HG02943 (cell line): ENCODE measurements at regions not wholly inside any gene's neighbourhood (a gene's known extent, or its start where the extent isn't known, plus 50 kb on each side); places are given as distances from the start of the nearest gene placed in this dataset.

ENCODE experiments used
- ATAC-seq: cut with Tn5 transposase; IDR thresholded peaks from one replicate; pipeline ENCODE4 v1.9.1; 2021; ENCODE audit warnings: mild to moderate bottlenecking, low read depth, moderate library complexity; ENCODE audit not compliant: unreplicated experiment

GRCh38 chr5:125823572-125823971 is 599.6 kb upstream of the GRAMD2B start:
- no peak for ATAC-seq

- no peak for ATAC-seq
Measured at GRCh38 chr5:125826214-125826613, 597.0 kb upstream of the GRAMD2B start.

GRCh38 chr5:125829349-125829748 is 593.9 kb upstream of the GRAMD2B start:
- ATAC-seq = no peak

- no peak for ATAC-seq
Measured at GRCh38 chr5:125833398-125833797, 589.8 kb upstream of the GRAMD2B start.

- no peak for ATAC-seq
Measured at GRCh38 chr5:125834438-125835115, 588.6 kb upstream of the GRAMD2B start.

- ATAC-seq = peak; percentile 73
Measured at GRCh38 chr5:125835293-125836172, 587.7 kb upstream of the GRAMD2B start.

GRCh38 chr5:125836256-125836655 is 587.0 kb upstream of the GRAMD2B start:
- no peak for ATAC-seq

- no peak for ATAC-seq
Measured at GRCh38 chr5:125837866-125838265, 585.3 kb upstream of the GRAMD2B start.

GRCh38 chr5:125847561-125847960 is 575.6 kb upstream of the GRAMD2B start:
- ATAC-seq = no peak

- ATAC-seq = no peak
Measured at GRCh38 chr5:125848751-125849150, 574.5 kb upstream of the GRAMD2B start.

- ATAC-seq = no peak
Measured at GRCh38 chr5:125856949-125857348, 566.3 kb upstream of the GRAMD2B start.

GRCh38 chr5:125863579-125863978 is 559.6 kb upstream of the GRAMD2B start:
- ATAC-seq = no peak

- ATAC-seq = no peak
Measured at GRCh38 chr5:125865166-125865815, 557.9 kb upstream of the GRAMD2B start.

- ATAC-seq = no peak
Measured at GRCh38 chr5:125868036-125868435, 555.2 kb upstream of the GRAMD2B start.

- no peak for ATAC-seq
Measured at GRCh38 chr5:125870256-125870655, 553.0 kb upstream of the GRAMD2B start.

- ATAC-seq = no peak
Measured at GRCh38 chr5:125874057-125874456, 549.2 kb upstream of the GRAMD2B start.

GRCh38 chr5:125874717-125875116 is 548.5 kb upstream of the GRAMD2B start:
- no peak for ATAC-seq

- ATAC-seq = no peak
Measured at GRCh38 chr5:125877248-125877647, 546.0 kb upstream of the GRAMD2B start.

- ATAC-seq = no peak
Measured at GRCh38 chr5:125882061-125882460, 541.1 kb upstream of the GRAMD2B start.

GRCh38 chr5:125883223-125883622 is 540.0 kb upstream of the GRAMD2B start:
- no peak for ATAC-seq

GRCh38 chr5:125888358-125888757 is 534.9 kb upstream of the GRAMD2B start:
- ATAC-seq = no peak
